ENCODE measurements at regions not wholly inside any gene's neighbourhood (a gene's known extent, or its start where the extent isn't known, plus 50 kb on each side); places are given as distances from the start of the nearest gene placed in this dataset.

GRCh38 chr1:91166106-91166712, 144.4 kb upstream of the ZNF644 start:
- Histone ChIP-seq H3K27ac (no peak overlapping the region), H3K36me3 (no peaks in the 10 kb centered on the region), H3K27me3 (no peaks in the 10 kb centered on the region), H3K4me1 (no peaks in the 10 kb centered on the region), H3K4me3 (no peak overlapping the region), H3K9me3 (no peaks in the 10 kb centered on the region)
- intact Hi-C loops (cut with DNase I; ENCODE audit: low total_unique reads), result no loop called here
- TF ChIP-seq CTCF (IDR thresholded peaks at IDR 0.05) (peak in 4 of 7 experiments; percentile 48 to 60 (median 52)), EP300 (IDR thresholded peaks at IDR 0.05) (no peak)
- WGBS, 5 donors, result 10 to 13% (median 11%) methylated on average over 6 of the region's 6 CpGs
- DNase-seq, result peak; percentile 49 to 86

- Histone ChIP-seq H3K36me3 (no peaks in the 10 kb centered on the region), H3K27me3 (no peaks in the 10 kb centered on the region), H3K4me3 (no peak overlapping the region), H3K9me3 (no peaks in the 10 kb centered on the region), H3K4me1 (no peaks in the 10 kb centered on the region), H3K27ac (no peak overlapping the region)
- no peak for TF ChIP-seq POLR2A (IDR thresholded peaks at IDR 0.05)
- TF ChIP-seq CTCF (IDR thresholded peaks at IDR 0.05), result peak in 5 of 7 experiments; percentile 71 to 94 (median 90)
- 39 to 44% (median 43%) methylated on average over 13 to 14 of the region's 14 CpGs for WGBS, 5 donors
- intact Hi-C loops (cut with DNase I; ENCODE audit: low total_unique reads), result no loop called here
- peak; percentile 75 to 90 for DNase-seq
Measured at GRCh38 chr1:91165033-91165654, 143.3 kb upstream of the ZNF644 start.

GRCh38 chr1:91162613-91163012, 140.8 kb upstream of the ZNF644 start:
- DNase-seq, result no peak
- Histone ChIP-seq H3K27me3 (no peaks in the 10 kb centered on the region), H3K4me1 (no peaks in the 10 kb centered on the region), H3K36me3 (no peaks in the 10 kb centered on the region), H3K9me3 (no peaks in the 10 kb centered on the region), H3K27ac (no peak overlapping the region), H3K4me3 (no peak overlapping the region)
- intact Hi-C loops (cut with DNase I; ENCODE audit: low total_unique reads), result no loop called here
- WGBS, 5 donors, result 86 to 93% (median 89%) methylated on average over 3 of the region's 3 CpGs
- TF ChIP-seq EP300 (IDR thresholded peaks at IDR 0.05) (no peak), POLR2A (IDR thresholded peaks at IDR 0.05) (no peak), CTCF (IDR thresholded peaks at IDR 0.05) (no peak), POLR2AphosphoS5 (IDR thresholded peaks at IDR 0.05) (no peak)

- no peak for DNase-seq
- no peaks in the 10 kb centered on the region for H3K9me3 ChIP-seq
- no peak overlapping the region for H3K4me3 ChIP-seq
Measured at GRCh38 chr1:91161749-91162148, 139.9 kb upstream of the ZNF644 start.

More at GRCh38 chr1:91161749-91162148, 139.9 kb upstream of the ZNF644 start:
- Histone ChIP-seq H3K36me3 (no peaks in the 10 kb centered on the region), H3K27me3 (no peaks in the 10 kb centered on the region), H3K27ac (no peak overlapping the region), H3K4me1 (no peaks in the 10 kb centered on the region)
- intact Hi-C loops (cut with DNase I; ENCODE audit: low total_unique reads), result no loop called here
- TF ChIP-seq POLR2AphosphoS5 (IDR thresholded peaks at IDR 0.05) (no peak), EP300 (IDR thresholded peaks at IDR 0.05) (no peak), POLR2A (IDR thresholded peaks at IDR 0.05) (no peak), CTCF (IDR thresholded peaks at IDR 0.05) (no peak)
- 31 to 55% (median 45%) methylated on average over 4 of the region's 4 CpGs for WGBS, 5 donors
